Kidney (tissue), 13 donors: ENCODE measurements at regions not wholly inside any gene's neighbourhood (a gene's known extent, or its start where the extent isn't known, plus 50 kb on each side); places are given as distances from the start of the nearest gene placed in this dataset.

Source experiments
- DNase-seq, 5 donors: peaks; one replicate each; pipeline ENCODE4 v3.0.0-alpha.2; 2013 to 2020
- FAIRE-seq: peaks from 2 replicates; lab custom pipeline; 2012; peaks lifted over from hg19 to GRCh38; lab: Jason Lieb, UNC
- H3K27ac ChIP-seq, 2 donors: one replicate each; pipeline ENCODE4 v1.7.0; 2013; ENCODE audit warnings: low read depth in 2 of 2, low read length in 2 of 2, inconsistent platforms in 1 of 2
- H3K27me3 ChIP-seq: one replicate; pipeline ENCODE4 v1.7.1; 2013; ENCODE audit warnings: low read length, inconsistent platforms; ENCODE audit not compliant: control insufficient read depth, insufficient read depth
- H3K36me3 ChIP-seq, 3 donors: one replicate each; pipeline versions ENCODE4 v1.7.0 to v1.7.1; 2013; ENCODE audit warnings: low read length in 3 of 3, control low read depth in 1 of 3, inconsistent platforms in 1 of 3; ENCODE audit not compliant: insufficient read depth in 3 of 3, control insufficient read depth in 2 of 3
- H3K4me1 ChIP-seq, 3 donors: one replicate each; pipeline versions ENCODE4 v1.7.0 to v1.7.1; 2013; ENCODE audit warnings: low read length in 3 of 3, inconsistent platforms in 1 of 3, low read depth in 1 of 3; ENCODE audit not compliant: control insufficient read depth in 2 of 3, insufficient read depth in 2 of 3
- H3K4me3 ChIP-seq, 3 donors: one replicate each; pipeline versions ENCODE4 v1.7.0 to v1.8.1; 2013; ENCODE audit warnings: low read length in 3 of 3, control low read depth in 1 of 3, inconsistent platforms in 1 of 3
- H3K9ac ChIP-seq, 3 donors: one replicate each; pipeline versions ENCODE4 v1.7.0 to v1.7.1; 2013; ENCODE audit warnings: low read length in 3 of 3, control low read depth in 1 of 3, inconsistent platforms in 1 of 3
- H3K9me3 ChIP-seq, 3 donors: one replicate each; pipeline versions ENCODE4 v1.7.0 to v1.7.1; 2013; ENCODE audit warnings: low read length in 3 of 3, control low read depth in 1 of 3, inconsistent platforms in 1 of 3; ENCODE audit not compliant: control insufficient read depth in 2 of 3, insufficient read depth in 1 of 3
- intact Hi-C: fragments of 100-400 bp; cut with DNase I; formaldehyde crosslinking; loops from one replicate; pipeline ENCODE4 v1.11.1; 2022
- TF ChIP-seq, protein P1 (sequence below): IDR thresholded peaks from 3 replicates; pipeline ENCODE4 v1.5.1; 2012; ENCODE audit warnings: mild to moderate bottlenecking, moderate library complexity, borderline replicate concordance; ENCODE audit not compliant: insufficient read depth; ENCODE audit errors: extremely low read depth
- donor health status: control.
- donor health status: control.
- donor health status: control.
- donor health status: control.
- donor health status: control.
- donor health status: DM: yes; HTN: yes; CAD: no.
- donor health status: Normal renal cell carcinoma (clear cell type).

DNA sequence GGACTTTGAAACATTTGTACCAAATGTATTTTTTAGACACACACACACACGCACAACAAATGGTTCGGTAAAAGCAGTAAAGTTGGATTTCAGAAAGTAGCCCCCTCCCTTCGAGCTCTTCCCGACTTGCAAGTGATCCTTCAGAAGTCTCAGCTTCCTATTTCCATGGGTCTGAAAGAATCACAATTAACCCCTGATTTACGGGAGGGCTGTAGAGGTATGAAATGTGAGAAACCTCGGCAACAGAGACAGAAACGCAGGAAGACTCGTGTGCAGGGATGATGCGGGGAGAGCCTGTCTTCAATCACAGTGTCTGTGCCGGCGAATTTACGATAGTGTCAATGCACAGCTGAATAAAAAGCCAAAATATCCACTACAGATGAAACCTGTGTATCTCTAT, 60.7 kb upstream of the VRK1 start:
- no peak for FAIRE-seq
- Histone ChIP-seq H3K9me3 (no peaks in the 10 kb centered on the region), H3K36me3 (no peaks in the 10 kb centered on the region), H3K27ac (no peak overlapping the region), H3K27me3 (peaks cover 30% of the 10 kb centered on the region), H3K9ac (no peak overlapping the region), H3K4me3 (no peak overlapping the region), H3K4me1 (no peaks in the 10 kb centered on the region)
- intact Hi-C loops = no loop called here
- DNase-seq = peak in 2 of 5 donors; percentile 44 to 53
- TF ChIP-seq, protein P1, sequence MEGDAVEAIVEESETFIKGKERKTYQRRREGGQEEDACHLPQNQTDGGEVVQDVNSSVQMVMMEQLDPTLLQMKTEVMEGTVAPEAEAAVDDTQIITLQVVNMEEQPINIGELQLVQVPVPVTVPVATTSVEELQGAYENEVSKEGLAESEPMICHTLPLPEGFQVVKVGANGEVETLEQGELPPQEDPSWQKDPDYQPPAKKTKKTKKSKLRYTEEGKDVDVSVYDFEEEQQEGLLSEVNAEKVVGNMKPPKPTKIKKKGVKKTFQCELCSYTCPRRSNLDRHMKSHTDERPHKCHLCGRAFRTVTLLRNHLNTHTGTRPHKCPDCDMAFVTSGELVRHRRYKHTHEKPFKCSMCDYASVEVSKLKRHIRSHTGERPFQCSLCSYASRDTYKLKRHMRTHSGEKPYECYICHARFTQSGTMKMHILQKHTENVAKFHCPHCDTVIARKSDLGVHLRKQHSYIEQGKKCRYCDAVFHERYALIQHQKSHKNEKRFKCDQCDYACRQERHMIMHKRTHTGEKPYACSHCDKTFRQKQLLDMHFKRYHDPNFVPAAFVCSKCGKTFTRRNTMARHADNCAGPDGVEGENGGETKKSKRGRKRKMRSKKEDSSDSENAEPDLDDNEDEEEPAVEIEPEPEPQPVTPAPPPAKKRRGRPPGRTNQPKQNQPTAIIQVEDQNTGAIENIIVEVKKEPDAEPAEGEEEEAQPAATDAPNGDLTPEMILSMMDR = no peak

DNA sequence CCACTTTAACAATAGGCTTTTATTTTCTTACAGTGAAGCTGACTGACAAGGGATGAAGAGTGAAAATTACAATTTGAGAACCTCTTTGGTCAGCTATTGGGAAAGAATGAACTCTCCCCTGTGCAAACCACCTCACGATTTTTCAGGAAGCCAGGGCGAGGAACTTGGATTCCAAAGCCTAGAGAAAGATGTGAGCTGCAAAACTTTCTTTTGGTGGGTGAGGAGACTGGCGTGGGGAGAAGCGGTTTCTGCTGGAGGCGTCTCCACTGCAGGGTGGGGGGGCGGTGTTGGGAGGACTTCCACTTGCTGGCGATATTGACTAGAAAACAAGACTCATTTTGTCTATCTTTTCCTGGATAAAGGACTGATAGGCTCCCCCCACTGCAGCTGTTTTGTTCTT, 59.3 kb upstream of the VRK1 start:
- FAIRE-seq = no peak
- Histone ChIP-seq H3K27ac (no peak overlapping the region), H3K9ac (no peak overlapping the region), H3K27me3 (peaks cover 30% of the 10 kb centered on the region), H3K36me3 (no peaks in the 10 kb centered on the region), H3K4me3 (no peak overlapping the region), H3K4me1 (no peaks in the 10 kb centered on the region), H3K9me3 (no peaks in the 10 kb centered on the region)
- no peak for DNase-seq
- intact Hi-C loops = no loop called here
- TF ChIP-seq, protein P1 = no peak

DNA sequence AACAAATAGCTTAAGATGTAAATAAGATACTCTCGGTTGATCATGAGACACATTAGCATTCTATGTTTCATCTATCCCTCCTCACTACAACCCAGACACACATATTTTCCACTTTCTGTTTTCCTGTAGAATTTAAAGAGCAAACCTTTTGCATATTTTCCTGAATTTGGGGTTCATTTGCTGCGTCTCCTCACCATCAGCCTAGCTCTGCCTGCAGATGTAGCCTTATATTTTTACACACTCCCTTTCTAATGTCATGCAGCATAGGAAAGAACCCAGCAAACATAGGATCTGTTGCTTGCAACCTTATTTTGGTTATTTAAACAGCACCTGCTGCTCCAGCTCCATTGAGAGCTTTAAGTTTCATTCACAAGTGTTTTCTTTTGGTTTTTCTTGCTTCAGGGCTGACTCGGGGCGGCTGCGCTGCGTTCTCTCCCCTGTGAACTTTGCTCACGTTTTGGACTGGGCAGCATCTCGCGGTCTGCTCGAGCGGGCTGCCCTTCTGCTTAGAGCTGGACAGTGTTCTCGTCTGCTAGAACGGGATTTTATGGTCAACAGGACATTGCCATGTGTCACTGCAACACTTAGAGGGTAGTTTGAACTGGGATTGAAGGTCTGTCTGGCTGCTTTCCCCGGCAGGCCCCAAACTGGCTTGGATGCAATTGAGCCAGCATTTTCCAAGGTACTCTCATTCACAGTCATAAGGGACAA, 57.8 kb upstream of the VRK1 start:
- TF ChIP-seq, protein P1 = no peak
- FAIRE-seq = no peak
- Histone ChIP-seq H3K27me3 (peaks cover 32% of the 10 kb centered on the region), H3K9me3 (no peaks in the 10 kb centered on the region), H3K9ac (no peak overlapping the region), H3K4me3 (no peak overlapping the region), H3K4me1 (no peaks in the 10 kb centered on the region), H3K36me3 (no peaks in the 10 kb centered on the region), H3K27ac (no peak overlapping the region)
- DNase-seq = peak in 2 of 5 donors; percentile 16 to 33
- intact Hi-C loops = no loop called here
